ENCODE measurements at regions not wholly inside any gene's neighbourhood (a gene's known extent, or its start where the extent isn't known, plus 50 kb on each side); places are given as distances from the start of the nearest gene placed in this dataset.
A peak's percentile ranks its signal among the peaks of the same experiment; 100 is the strongest.
"Not testable (repeated sequence)": the region's sequence is repeated elsewhere in the genome, so short reads cannot be mapped to it uniquely, and the experiment has no call there.

- DNase-seq, result no peak
Measured at GRCh38 chr22:22697377-22698117, 53.1 kb downstream of the GGTLC2 start.

- no peak for DNase-seq
Measured at GRCh38 chr22:22698263-22698750, 53.9 kb downstream of the GGTLC2 start.

- DNase-seq, result peak; percentile 15
Measured at GRCh38 chr22:22700631-22701030, 56.2 kb downstream of the GGTLC2 start.

GRCh38 chr22:22701557-22701956, 57.1 kb downstream of the GGTLC2 start:
- DNase-seq, result not testable (repeated sequence)

- no peak for DNase-seq
Measured at GRCh38 chr22:22702237-22703202, 58.1 kb downstream of the GGTLC2 start.

GRCh38 chr22:22703203-22703570, 58.8 kb downstream of the GGTLC2 start:
- DNase-seq, result no peak

GRCh38 chr22:22703715-22704114, 59.3 kb downstream of the GGTLC2 start:
- DNase-seq, result no peak

- peak; percentile 36 for DNase-seq
Measured at GRCh38 chr22:22704156-22704946, 59.9 kb downstream of the GGTLC2 start.

GRCh38 chr22:22705328-22706100, 61.1 kb downstream of the GGTLC2 start:
- peak; percentile 28 for DNase-seq

GRCh38 chr22:22706253-22706915, 62.0 kb downstream of the GGTLC2 start:
- DNase-seq, result peak; percentile 8

- DNase-seq, result peak; percentile 54
Measured at GRCh38 chr22:22709719-22710445, 65.5 kb downstream of the GGTLC2 start.

GRCh38 chr22:22710719-22711531, 66.5 kb downstream of the GGTLC2 start:
- DNase-seq, result peak; percentile 96

- peak; percentile 34 for DNase-seq
Measured at GRCh38 chr22:22711532-22711913, 67.1 kb downstream of the GGTLC2 start.

- peak; percentile 37 for DNase-seq
Measured at GRCh38 chr22:22712092-22712658, 67.8 kb downstream of the GGTLC2 start.

- peak; percentile 25 for DNase-seq
Measured at GRCh38 chr22:22712666-22713365, 68.4 kb downstream of the GGTLC2 start.

GRCh38 chr22:22713416-22713815, 69.0 kb downstream of the GGTLC2 start:
- peak; percentile 26 for DNase-seq

GRCh38 chr22:22714600-22715335, 70.4 kb downstream of the GGTLC2 start:
- DNase-seq, result peak; percentile 12

GRCh38 chr22:22716136-22716665, 71.8 kb downstream of the GGTLC2 start:
- peak; percentile 10 for DNase-seq
